OCI-LY7 (cell line): ENCODE measurements at regions not wholly inside any gene's neighbourhood (a gene's known extent, or its start where the extent isn't known, plus 50 kb on each side); places are given as distances from the start of the nearest gene placed in this dataset.

ENCODE experiments used
- EZH2phosphoT487 ChIP-seq: fragments of 200-600 bp; sonication (generic); IDR thresholded peaks from 2 replicates; pipeline ENCODE4 v1.6.1; 2018; ENCODE audit warnings: low read depth, borderline replicate concordance, mild to moderate bottlenecking, mixed run types, antibody characterized with exemption, low read length, moderate library complexity, mixed read lengths
- TF ChIP-seq, protein P1 (sequence below): fragments of 200-600 bp; sonication (generic); conservative IDR thresholded peaks from 2 replicates; pipeline ENCODE4 v1.5.1; 2014; ENCODE audit warnings: mild to moderate bottlenecking, antibody characterized with exemption, low read length, moderate library complexity, mixed read lengths

DNA sequence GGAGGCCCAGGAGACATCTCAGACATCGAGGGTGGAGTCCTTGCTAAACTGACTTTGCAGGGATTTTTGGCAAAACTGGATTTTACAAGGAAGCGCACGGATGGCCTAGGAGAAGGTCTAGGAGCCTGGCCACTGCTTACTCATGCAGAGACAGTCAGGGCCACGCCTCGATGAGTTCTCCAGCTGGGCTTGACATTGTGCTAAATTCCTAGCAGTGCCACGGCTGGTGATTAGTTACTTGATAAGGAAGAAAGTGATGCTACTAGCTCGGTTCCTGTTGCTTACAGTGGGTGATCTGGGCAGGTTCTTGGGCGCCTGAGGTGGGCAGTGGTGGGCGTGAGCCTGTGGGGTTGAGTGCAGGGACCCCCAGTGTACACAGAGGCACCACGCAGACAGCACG lies 143.4 kb downstream of the SOX1 start:
- TF ChIP-seq, protein P1, sequence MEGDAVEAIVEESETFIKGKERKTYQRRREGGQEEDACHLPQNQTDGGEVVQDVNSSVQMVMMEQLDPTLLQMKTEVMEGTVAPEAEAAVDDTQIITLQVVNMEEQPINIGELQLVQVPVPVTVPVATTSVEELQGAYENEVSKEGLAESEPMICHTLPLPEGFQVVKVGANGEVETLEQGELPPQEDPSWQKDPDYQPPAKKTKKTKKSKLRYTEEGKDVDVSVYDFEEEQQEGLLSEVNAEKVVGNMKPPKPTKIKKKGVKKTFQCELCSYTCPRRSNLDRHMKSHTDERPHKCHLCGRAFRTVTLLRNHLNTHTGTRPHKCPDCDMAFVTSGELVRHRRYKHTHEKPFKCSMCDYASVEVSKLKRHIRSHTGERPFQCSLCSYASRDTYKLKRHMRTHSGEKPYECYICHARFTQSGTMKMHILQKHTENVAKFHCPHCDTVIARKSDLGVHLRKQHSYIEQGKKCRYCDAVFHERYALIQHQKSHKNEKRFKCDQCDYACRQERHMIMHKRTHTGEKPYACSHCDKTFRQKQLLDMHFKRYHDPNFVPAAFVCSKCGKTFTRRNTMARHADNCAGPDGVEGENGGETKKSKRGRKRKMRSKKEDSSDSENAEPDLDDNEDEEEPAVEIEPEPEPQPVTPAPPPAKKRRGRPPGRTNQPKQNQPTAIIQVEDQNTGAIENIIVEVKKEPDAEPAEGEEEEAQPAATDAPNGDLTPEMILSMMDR = no peak
- TF ChIP-seq EZH2phosphoT487 = no peak
